Activated CD4-positive, alpha-beta T cell treated with anti-CD3 and anti-CD28 coated beads for 48 hours (primary cell): ENCODE measurements at regions not wholly inside any gene's neighbourhood (a gene's known extent, or its start where the extent isn't known, plus 50 kb on each side); places are given as distances from the start of the nearest gene placed in this dataset.

Experiments
- DNase-seq: peaks from one replicate; pipeline ENCODE4 v3.0.0-alpha.2; 2020

- DNase-seq = no peak
These were observed 121.4 kb upstream of the HS6ST1 start for GRCh38 chr2:128439791-128440665.

- no peak for DNase-seq
These were observed 122.1 kb upstream of the HS6ST1 start for GRCh38 chr2:128440666-128441340.

- no peak for DNase-seq
These were observed 122.8 kb upstream of the HS6ST1 start for GRCh38 chr2:128441341-128442052.

- DNase-seq = no peak
These were observed 123.5 kb upstream of the HS6ST1 start for GRCh38 chr2:128442053-128442751.

GRCh38 chr2:128442891-128443302, 124.2 kb upstream of the HS6ST1 start:
- DNase-seq = no peak

- no peak for DNase-seq
These were observed 125.6 kb upstream of the HS6ST1 start for GRCh38 chr2:128444121-128444771.

GRCh38 chr2:128444816-128445522, 126.3 kb upstream of the HS6ST1 start:
- no peak for DNase-seq

GRCh38 chr2:128445523-128445900, 126.8 kb upstream of the HS6ST1 start:
- no peak for DNase-seq

GRCh38 chr2:128446049-128446873, 127.6 kb upstream of the HS6ST1 start:
- DNase-seq = no peak

- no peak for DNase-seq
These were observed 128.3 kb upstream of the HS6ST1 start for GRCh38 chr2:128446874-128447537.

- DNase-seq = no peak
These were observed 128.9 kb upstream of the HS6ST1 start for GRCh38 chr2:128447538-128447995.

GRCh38 chr2:128448331-128449225, 129.9 kb upstream of the HS6ST1 start:
- DNase-seq = no peak

- no peak for DNase-seq
These were observed 130.8 kb upstream of the HS6ST1 start for GRCh38 chr2:128449226-128450061.

- no peak for DNase-seq
These were observed 131.8 kb upstream of the HS6ST1 start for GRCh38 chr2:128450211-128451024.

- no peak for DNase-seq
These were observed 132.7 kb upstream of the HS6ST1 start for GRCh38 chr2:128451084-128452023.

- DNase-seq = no peak
These were observed 133.3 kb upstream of the HS6ST1 start for GRCh38 chr2:128452024-128452411.
